Suprapubic skin (tissue), 4 donors: ENCODE measurements at regions not wholly inside any gene's neighbourhood (a gene's known extent, or its start where the extent isn't known, plus 50 kb on each side); places are given as distances from the start of the nearest gene placed in this dataset.

Experiments
- CTCF ChIP-seq, 2 donors: fragments of 200-600 bp in 1 of 2; fragments of 450-650 bp in 1 of 2; sonication (generic) in 1 of 2; IDR thresholded peaks; one replicate each; pipeline ENCODE4 v1.5.1; 2016 to 2019; ENCODE audit warnings: antibody characterized with exemption in 2 of 2, mild to moderate bottlenecking in 1 of 2, moderate library complexity in 1 of 2
- EP300 ChIP-seq: sonication (generic); formaldehyde crosslinking; IDR thresholded peaks from one replicate; pipeline ENCODE4 v1.6.1; 2017; ENCODE audit warnings: antibody characterized with exemption
- POLR2A ChIP-seq, 2 donors: fragments of 450-650 bp; IDR thresholded peaks; one replicate each; pipeline ENCODE4 v1.6.1; 2017; ENCODE audit warnings: antibody characterized with exemption in 2 of 2, mild to moderate bottlenecking in 2 of 2, moderate library complexity in 2 of 2
- POLR2AphosphoS5 ChIP-seq, 3 donors: sonication (generic); formaldehyde crosslinking; IDR thresholded peaks; one replicate each; pipeline ENCODE4 v1.6.1; 2017; ENCODE audit warnings: antibody characterized with exemption in 3 of 3

- no peak for TF ChIP-seq CTCF (IDR thresholded peaks at IDR 0.05)
- TF ChIP-seq POLR2A (IDR thresholded peaks at IDR 0.05) = no peak
- TF ChIP-seq POLR2AphosphoS5 (IDR thresholded peaks at IDR 0.05) = no peak
- no peak for TF ChIP-seq EP300
Measured at GRCh38 chr17:77906377-77906871, 52.1 kb upstream of the TNRC6C start.
